ENCODE measurements at regions not wholly inside any gene's neighbourhood (a gene's known extent, or its start where the extent isn't known, plus 50 kb on each side); places are given as distances from the start of the nearest gene placed in this dataset.

DNA sequence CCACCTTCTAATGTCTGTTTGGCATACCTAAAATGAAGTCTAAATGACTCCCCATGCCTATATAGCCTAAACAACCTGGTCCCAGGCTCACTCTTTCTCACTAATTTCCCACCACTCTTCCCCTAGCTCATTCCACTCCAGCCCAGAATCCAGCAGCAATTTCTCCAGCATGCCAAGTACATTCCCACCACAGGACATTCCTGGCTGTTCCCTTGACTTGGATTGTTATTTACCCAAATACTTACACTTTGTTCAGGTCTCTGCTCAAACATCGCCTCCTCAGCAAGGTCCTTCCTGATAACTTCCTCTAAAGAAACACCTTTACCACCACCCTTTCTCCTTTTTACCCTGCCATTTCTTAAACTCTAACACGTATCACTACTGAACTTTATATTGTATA lies 743.4 kb downstream of the RPS29 start:
- no peak overlapping the region for H3K27ac Mint-ChIP-seq (ENCODE audit: unreplicated experiment)
- DNase-seq (ENCODE audit: low read depth, low spot score), result no peak
- H3K9me3 Mint-ChIP-seq, result no peaks in the 10 kb centered on the region
- H3K36me3 Mint-ChIP-seq (ENCODE audit: low read depth), result no peaks in the 10 kb centered on the region
- TF ChIP-seq, protein P1, sequence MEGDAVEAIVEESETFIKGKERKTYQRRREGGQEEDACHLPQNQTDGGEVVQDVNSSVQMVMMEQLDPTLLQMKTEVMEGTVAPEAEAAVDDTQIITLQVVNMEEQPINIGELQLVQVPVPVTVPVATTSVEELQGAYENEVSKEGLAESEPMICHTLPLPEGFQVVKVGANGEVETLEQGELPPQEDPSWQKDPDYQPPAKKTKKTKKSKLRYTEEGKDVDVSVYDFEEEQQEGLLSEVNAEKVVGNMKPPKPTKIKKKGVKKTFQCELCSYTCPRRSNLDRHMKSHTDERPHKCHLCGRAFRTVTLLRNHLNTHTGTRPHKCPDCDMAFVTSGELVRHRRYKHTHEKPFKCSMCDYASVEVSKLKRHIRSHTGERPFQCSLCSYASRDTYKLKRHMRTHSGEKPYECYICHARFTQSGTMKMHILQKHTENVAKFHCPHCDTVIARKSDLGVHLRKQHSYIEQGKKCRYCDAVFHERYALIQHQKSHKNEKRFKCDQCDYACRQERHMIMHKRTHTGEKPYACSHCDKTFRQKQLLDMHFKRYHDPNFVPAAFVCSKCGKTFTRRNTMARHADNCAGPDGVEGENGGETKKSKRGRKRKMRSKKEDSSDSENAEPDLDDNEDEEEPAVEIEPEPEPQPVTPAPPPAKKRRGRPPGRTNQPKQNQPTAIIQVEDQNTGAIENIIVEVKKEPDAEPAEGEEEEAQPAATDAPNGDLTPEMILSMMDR (conservative IDR thresholded peaks at IDR 0.05), result no peak
- H3K27me3 Mint-ChIP-seq (ENCODE audit: low read depth), result no peaks in the 10 kb centered on the region
- no peak overlapping the region for H3K4me3 Mint-ChIP-seq
- H3K4me1 Mint-ChIP-seq, result no peaks in the 10 kb centered on the region

DNA sequence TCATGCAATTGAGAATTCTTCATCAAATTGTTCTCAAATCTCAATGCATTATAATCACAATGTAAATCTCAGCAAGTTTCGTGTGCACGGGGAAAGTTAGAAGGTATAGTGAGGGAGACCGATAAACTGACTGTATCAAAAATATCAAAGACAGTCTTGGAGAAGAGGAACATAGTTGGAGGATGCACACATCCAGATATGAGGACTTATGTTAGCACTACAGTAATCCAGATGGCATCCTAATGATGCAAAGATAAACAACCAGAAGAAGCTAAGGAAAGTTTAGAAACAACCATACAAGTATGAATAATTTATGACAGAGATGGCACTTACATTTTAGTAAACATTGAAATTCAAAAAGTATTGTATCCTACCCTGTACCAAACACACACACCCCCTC lies 760.1 kb downstream of the RPS29 start:
- H3K36me3 Mint-ChIP-seq (ENCODE audit: low read depth), result no peaks in the 10 kb centered on the region
- no peak overlapping the region for H3K27ac Mint-ChIP-seq (ENCODE audit: unreplicated experiment)
- TF ChIP-seq, protein P1 (conservative IDR thresholded peaks at IDR 0.05), result no peak

DNA sequence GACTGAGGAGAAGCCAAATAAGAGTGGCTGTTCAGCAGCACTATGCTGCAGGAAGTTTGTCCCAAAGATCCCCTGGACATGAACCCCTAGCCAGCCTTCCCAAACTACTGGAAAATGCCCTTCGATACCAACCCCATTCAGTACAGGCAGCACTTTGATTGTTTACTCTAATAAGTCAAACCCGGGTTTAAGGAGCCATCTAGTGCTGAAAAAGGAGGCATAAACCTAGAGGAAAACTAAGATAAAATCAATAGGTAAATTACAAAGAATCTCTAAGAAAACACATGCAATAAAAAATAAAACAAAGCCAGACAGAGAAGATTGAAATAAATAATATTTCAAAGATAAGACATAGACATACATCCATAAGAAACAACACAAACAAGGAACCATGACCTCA lies 771.6 kb downstream of the RPS29 start:
- H3K9me3 Mint-ChIP-seq, result no peaks in the 10 kb centered on the region
- TF ChIP-seq, protein P1 (conservative IDR thresholded peaks at IDR 0.05), result no peak
- no peaks in the 10 kb centered on the region for H3K4me1 Mint-ChIP-seq
- DNase-seq (ENCODE audit: low read depth, low spot score), result no peak
- no peak overlapping the region for H3K4me3 Mint-ChIP-seq
- no peaks in the 10 kb centered on the region for H3K27me3 Mint-ChIP-seq (ENCODE audit: low read depth)
- H3K27ac Mint-ChIP-seq (ENCODE audit: unreplicated experiment), result no peak overlapping the region
- no peaks in the 10 kb centered on the region for H3K36me3 Mint-ChIP-seq (ENCODE audit: low read depth)

More for the DNA sequence above, 760.1 kb downstream of the RPS29 start:
- no peak for DNase-seq (ENCODE audit: low read depth, low spot score)
- no peaks in the 10 kb centered on the region for H3K27me3 Mint-ChIP-seq (ENCODE audit: low read depth)
- no peaks in the 10 kb centered on the region for H3K9me3 Mint-ChIP-seq
- no peak overlapping the region for H3K4me3 Mint-ChIP-seq
- H3K4me1 Mint-ChIP-seq, result no peaks in the 10 kb centered on the region

DNA sequence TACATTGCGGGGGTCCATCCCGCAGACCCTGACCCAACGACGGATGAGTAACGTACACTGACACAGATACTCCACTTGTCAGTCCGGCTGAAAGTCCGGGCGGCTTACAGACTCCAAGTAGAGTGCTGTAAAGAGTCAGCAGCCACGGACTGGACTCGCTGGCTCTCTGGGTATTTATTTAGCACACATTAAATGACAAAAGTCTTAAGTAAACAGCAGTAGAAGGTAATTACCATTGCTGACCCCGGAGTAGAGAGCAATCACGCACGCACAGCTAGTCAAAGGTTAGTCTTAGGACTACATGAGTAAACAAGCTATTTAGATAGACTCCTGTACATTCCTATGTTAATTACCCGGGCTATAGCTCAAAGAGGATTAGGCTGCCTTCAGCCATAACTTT lies 780.9 kb downstream of the RPS29 start:
- DNase-seq (ENCODE audit: low read depth, low spot score), result no peak
- Mint-ChIP-seq H3K4me3 (no peak overlapping the region), H3K36me3 (ENCODE audit: low read depth) (no peaks in the 10 kb centered on the region), H3K27ac (ENCODE audit: unreplicated experiment) (no peak overlapping the region), H3K27me3 (ENCODE audit: low read depth) (no peaks in the 10 kb centered on the region), H3K9me3 (peaks cover 9% of the 10 kb centered on the region), H3K4me1 (no peaks in the 10 kb centered on the region)
- TF ChIP-seq, protein P1 (conservative IDR thresholded peaks at IDR 0.05), result no peak

DNA sequence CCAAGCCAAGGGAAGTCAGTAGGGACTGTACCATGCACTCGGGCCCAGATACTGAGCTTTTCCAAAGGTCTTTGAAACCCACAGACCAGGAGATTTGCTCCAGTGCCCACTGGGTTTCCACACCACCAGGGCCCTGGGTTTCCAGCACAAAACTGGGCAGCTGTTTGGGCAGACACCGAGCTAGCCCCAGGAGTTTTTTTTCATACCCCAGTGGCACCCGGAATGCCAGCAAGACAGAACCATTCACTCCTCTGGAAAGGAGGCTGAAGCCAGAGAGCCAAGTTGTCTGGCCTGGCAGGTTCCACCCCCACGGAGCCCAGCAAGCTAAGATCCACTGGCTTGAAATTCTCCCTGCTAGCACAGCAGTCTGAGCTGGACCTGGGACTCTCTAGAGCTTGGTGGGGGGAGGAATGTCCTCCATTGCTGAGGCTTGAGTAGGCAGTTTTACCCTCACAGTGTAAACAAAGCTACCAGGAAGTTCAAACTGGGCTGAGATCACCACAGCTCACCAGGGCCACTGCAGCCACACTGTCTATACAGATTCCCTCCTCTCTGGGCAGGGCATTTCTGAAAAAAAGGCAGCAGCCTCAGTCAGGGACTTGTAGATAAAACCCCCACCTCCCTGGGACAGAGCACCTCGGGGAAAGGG lies 793.7 kb downstream of the RPS29 start:
- H3K27ac Mint-ChIP-seq (ENCODE audit: unreplicated experiment), result no peak overlapping the region
- DNase-seq (ENCODE audit: low read depth, low spot score), result no peak
- TF ChIP-seq, protein P1 (conservative IDR thresholded peaks at IDR 0.05), result no peak

More for the DNA sequence above, 793.7 kb downstream of the RPS29 start:
- Mint-ChIP-seq H3K36me3 (ENCODE audit: low read depth) (no peaks in the 10 kb centered on the region), H3K4me3 (no peak overlapping the region), H3K27me3 (ENCODE audit: low read depth) (no peaks in the 10 kb centered on the region), H3K4me1 (no peaks in the 10 kb centered on the region), H3K9me3 (peaks cover 3% of the 10 kb centered on the region)
